ENCODE measurements at regions not wholly inside any gene's neighbourhood (a gene's known extent, or its start where the extent isn't known, plus 50 kb on each side); places are given as distances from the start of the nearest gene placed in this dataset.
"Not testable (repeated sequence)": the region's sequence is repeated elsewhere in the genome, so short reads cannot be mapped to it uniquely, and the experiment has no call there.

DNA sequence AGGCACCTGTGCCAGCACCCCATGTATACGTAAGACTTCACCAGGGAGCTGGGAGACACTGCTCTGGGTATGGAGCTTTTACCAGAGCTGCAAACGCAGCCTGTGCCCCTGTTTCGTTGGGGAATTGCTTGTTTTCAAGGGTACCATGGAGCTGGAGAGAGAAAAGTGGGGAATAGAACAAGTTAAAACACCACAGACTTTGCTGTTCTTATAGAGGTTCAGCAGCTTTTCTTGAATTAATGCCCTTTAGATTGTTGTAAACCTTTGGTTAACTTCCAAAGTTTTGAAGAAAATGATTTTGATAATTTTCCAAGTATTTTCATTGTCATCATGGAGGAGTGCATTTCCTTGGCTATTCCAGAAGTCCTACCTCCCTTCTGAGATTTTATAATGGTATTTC lies 131.7 kb downstream of the KBTBD2 start:
- H3K4me1 ChIP-seq (ENCODE audit: control insufficient read depth in 1 of 2, insufficient read depth in 2 of 2, low read depth in 1 of 2, low read length in 1 of 2); DNase-seq; H2AFZ ChIP-seq (ENCODE audit: low read depth); H3K27ac ChIP-seq (ENCODE audit: low read depth in 2 of 2, low read length in 1 of 2); POLR2A ChIA-PET; H3F3A ChIP-seq (replicated peaks; ENCODE audit: insufficient read depth); H3K9me3 ChIP-seq; H3K4me3 ChIP-seq (ENCODE audit: low read depth in 2 of 2, low read length in 1 of 2); H3K27me3 ChIP-seq (ENCODE audit: insufficient read depth); H4K20me1 ChIP-seq (ENCODE audit: insufficient read depth); H3K9me2 ChIP-seq; H3K36me3 ChIP-seq (replicated peaks in 1 of 2; ENCODE audit: control insufficient read depth in 1 of 2, insufficient read depth in 2 of 2, low read length in 1 of 2); H3K9ac ChIP-seq; H3K79me2 ChIP-seq (ENCODE audit: insufficient read depth); H3K4me2 ChIP-seq: not testable (repeated sequence)
- WGBS (ENCODE audit: low lambda C conversion rate) = 88% methylated on average over 3 of the region's 3 CpGs
- CTCF ChIA-PET = interaction anchor here (1.0 kb wide), 1 partner anchor 348 kb away, joined by 5 read pairs; no protein-coding TSS in a partner anchor

GRCh38 chr7:32753872-32754271 lies 137.7 kb downstream of the KBTBD2 start:
- 95% methylated on average over 18 of the region's 29 CpGs for WGBS (ENCODE audit: low lambda C conversion rate)
- H3K36me3 ChIP-seq (replicated peaks in 1 of 2; ENCODE audit: control insufficient read depth in 1 of 2, insufficient read depth in 2 of 2, low read length in 1 of 2); H2AFZ ChIP-seq (ENCODE audit: low read depth); H4K20me1 ChIP-seq (ENCODE audit: insufficient read depth); H3F3A ChIP-seq (replicated peaks; ENCODE audit: insufficient read depth); H3K9me2 ChIP-seq; CTCF ChIA-PET; H3K27ac ChIP-seq (ENCODE audit: low read depth in 2 of 2, low read length in 1 of 2); H3K4me2 ChIP-seq; POLR2A ChIA-PET; H3K27me3 ChIP-seq (ENCODE audit: insufficient read depth); H3K9ac ChIP-seq; H3K9me3 ChIP-seq; H3K4me3 ChIP-seq (ENCODE audit: low read depth in 2 of 2, low read length in 1 of 2); DNase-seq; H3K4me1 ChIP-seq (ENCODE audit: control insufficient read depth in 1 of 2, insufficient read depth in 2 of 2, low read depth in 1 of 2, low read length in 1 of 2): not testable (repeated sequence)
- peaks cover 13% of the 10 kb centered on the region; the same call in 1 of the 2 replicates for H3K79me2 ChIP-seq (ENCODE audit: insufficient read depth)

DNA sequence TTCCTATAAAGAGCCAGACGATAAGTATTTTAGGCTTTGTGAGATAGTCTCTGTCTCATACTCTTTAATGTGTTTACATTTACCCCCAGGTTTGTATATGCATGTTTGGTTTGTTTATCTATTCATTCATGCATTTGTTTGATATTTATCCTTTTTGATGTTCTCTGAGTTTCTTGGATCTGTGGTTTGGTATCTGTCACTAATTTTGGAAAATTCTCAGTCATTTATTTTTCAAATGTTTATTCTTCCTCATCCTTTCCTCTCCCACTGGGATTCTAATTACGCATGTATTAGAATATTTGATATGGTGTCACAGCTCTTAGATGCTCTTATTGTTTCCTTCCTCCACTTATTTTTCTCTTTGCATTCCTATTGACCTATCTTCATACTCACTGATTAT lies 143.2 kb downstream of the KBTBD2 start:
- H4K20me1 ChIP-seq (ENCODE audit: insufficient read depth); H3F3A ChIP-seq (replicated peaks; ENCODE audit: insufficient read depth); H3K36me3 ChIP-seq (replicated peaks in 1 of 2; ENCODE audit: control insufficient read depth in 1 of 2, insufficient read depth in 2 of 2, low read length in 1 of 2); H3K4me2 ChIP-seq; H3K27me3 ChIP-seq (ENCODE audit: insufficient read depth); H3K4me3 ChIP-seq (ENCODE audit: low read depth in 2 of 2, low read length in 1 of 2); POLR2A ChIA-PET; H3K4me1 ChIP-seq (ENCODE audit: control insufficient read depth in 1 of 2, insufficient read depth in 2 of 2, low read depth in 1 of 2, low read length in 1 of 2); H3K9me2 ChIP-seq; H3K27ac ChIP-seq (ENCODE audit: low read depth in 2 of 2, low read length in 1 of 2); H2AFZ ChIP-seq (ENCODE audit: low read depth); H3K9ac ChIP-seq; H3K9me3 ChIP-seq; DNase-seq: not testable (repeated sequence)
- WGBS (ENCODE audit: low lambda C conversion rate) = 93% methylated on average over 2 of the region's 2 CpGs
- H3K79me2 ChIP-seq (ENCODE audit: insufficient read depth) = peaks cover 17% of the 10 kb centered on the region; the same call in 1 of the 2 replicates
- CTCF ChIA-PET = interaction anchor here (1.5 kb wide), 1 partner anchor 16 kb away, joined by 4 read pairs; no protein-coding TSS in a partner anchor

DNA sequence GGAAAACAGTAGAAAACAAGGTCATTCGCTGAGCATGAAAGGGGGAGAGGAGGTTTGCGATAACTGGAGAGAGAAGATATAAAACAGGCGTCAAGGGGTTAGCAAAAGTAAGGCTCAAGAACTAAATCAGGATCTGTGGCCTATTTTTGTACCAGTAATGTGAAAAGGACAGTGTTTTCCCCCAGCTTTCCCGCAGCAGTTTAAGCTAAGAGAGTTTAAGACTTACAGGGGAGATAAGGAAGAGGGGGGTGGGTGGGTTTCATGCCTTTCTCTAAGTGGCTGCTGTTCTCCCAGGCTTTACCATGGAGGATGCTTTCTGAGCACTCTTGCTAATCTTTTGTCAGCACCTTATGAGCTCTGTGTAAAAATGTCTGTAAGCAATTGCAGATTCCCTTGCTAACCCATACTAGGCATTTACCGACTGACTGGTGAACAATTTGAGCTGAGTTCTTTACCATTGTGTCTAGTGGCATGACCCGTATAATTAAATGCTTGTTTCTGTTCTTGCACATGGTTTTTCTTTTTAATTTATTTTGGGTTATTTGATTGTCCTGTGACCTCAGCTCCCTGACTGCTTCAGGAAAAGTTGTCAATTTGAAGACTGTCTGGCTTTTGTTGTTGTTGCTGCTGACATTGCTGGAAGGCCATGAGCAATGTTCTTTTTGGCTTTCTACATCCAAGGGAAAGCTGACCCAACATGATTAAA lies 144.0 kb downstream of the KBTBD2 start:
- DNase-seq = peak; percentile 30
- WGBS (ENCODE audit: low lambda C conversion rate) = 53% methylated on average over 6 of the region's 6 CpGs
- H3K9ac ChIP-seq; POLR2A ChIA-PET; H3K4me2 ChIP-seq; H3F3A ChIP-seq (replicated peaks; ENCODE audit: insufficient read depth); H3K9me3 ChIP-seq; H3K4me3 ChIP-seq (ENCODE audit: low read depth in 2 of 2, low read length in 1 of 2); H3K9me2 ChIP-seq; H3K27me3 ChIP-seq (ENCODE audit: insufficient read depth); H4K20me1 ChIP-seq (ENCODE audit: insufficient read depth); H2AFZ ChIP-seq (ENCODE audit: low read depth); H3K4me1 ChIP-seq (ENCODE audit: control insufficient read depth in 1 of 2, insufficient read depth in 2 of 2, low read depth in 1 of 2, low read length in 1 of 2); H3K36me3 ChIP-seq (replicated peaks in 1 of 2; ENCODE audit: control insufficient read depth in 1 of 2, insufficient read depth in 2 of 2, low read length in 1 of 2); H3K27ac ChIP-seq (ENCODE audit: low read depth in 2 of 2, low read length in 1 of 2): not testable (repeated sequence)
- H3K79me2 ChIP-seq (ENCODE audit: insufficient read depth) = peaks cover 23% of the 10 kb centered on the region
- CTCF ChIA-PET = interaction anchor here (1.5 kb wide), 1 partner anchor 17 kb away, joined by 4 read pairs; no protein-coding TSS in a partner anchor

DNA sequence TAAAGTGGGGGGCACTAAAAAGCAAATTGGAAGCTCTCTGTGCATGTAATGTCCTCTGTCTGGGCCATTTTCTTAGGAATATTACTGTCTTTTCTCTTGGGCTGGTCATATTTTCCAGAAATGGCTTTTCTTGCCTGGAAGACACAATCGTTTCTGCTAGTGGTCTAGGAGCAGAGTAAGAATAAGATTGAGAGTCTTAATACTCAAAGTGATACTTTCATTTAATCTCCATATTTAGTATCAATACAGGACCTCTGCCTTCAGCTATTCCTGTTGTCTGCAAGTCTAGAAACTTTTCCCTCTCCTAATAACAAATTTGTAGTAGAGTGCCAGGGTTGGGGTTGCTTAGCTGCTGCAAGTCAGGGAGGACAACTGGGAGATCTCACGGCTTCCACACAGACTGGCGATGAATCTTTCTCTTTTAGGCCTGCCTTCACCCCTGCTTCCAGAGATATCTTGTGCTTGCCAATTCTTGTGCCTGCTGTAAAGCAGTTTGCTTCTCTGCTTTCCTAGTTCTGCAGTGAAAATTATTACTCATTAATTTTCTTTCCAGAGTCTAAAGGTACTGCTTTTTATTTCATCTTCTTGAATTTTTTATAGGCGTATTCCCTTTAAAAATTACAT lies 149.6 kb downstream of the KBTBD2 start:
- H3F3A ChIP-seq (replicated peaks; ENCODE audit: insufficient read depth); H3K9me2 ChIP-seq; H3K36me3 ChIP-seq (replicated peaks in 1 of 2; ENCODE audit: control insufficient read depth in 1 of 2, insufficient read depth in 2 of 2, low read length in 1 of 2); H3K9ac ChIP-seq; H3K4me1 ChIP-seq (ENCODE audit: control insufficient read depth in 1 of 2, insufficient read depth in 2 of 2, low read depth in 1 of 2, low read length in 1 of 2); H3K27me3 ChIP-seq (ENCODE audit: insufficient read depth); POLR2A ChIA-PET; H3K27ac ChIP-seq (ENCODE audit: low read depth in 2 of 2, low read length in 1 of 2); H3K9me3 ChIP-seq; DNase-seq; H4K20me1 ChIP-seq (ENCODE audit: insufficient read depth); H2AFZ ChIP-seq (ENCODE audit: low read depth); H3K4me2 ChIP-seq; CTCF ChIA-PET; H3K4me3 ChIP-seq (ENCODE audit: low read depth in 2 of 2, low read length in 1 of 2): not testable (repeated sequence)
- 89% methylated on average over 4 of the region's 4 CpGs for WGBS (ENCODE audit: low lambda C conversion rate)
- peaks cover 24% of the 10 kb centered on the region for H3K79me2 ChIP-seq (ENCODE audit: insufficient read depth)

DNA sequence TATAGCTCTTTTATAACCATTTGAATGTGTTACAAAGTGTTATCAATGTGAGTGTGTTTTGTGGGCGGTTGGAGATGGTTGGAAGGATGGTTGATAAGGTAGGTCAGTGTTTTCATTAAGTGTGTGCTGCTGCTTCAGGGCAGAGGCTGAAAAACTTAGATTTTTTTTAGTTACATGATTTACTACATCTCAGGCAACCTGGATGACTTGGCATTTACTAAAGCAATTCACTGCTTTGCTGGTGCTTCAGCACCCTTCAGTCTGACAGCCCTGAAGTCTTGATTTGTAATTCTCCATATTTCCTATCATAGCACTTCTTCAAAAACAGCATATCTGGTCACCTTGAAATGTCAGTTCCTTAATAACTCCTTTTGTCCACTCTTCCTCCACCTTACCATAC lies 151.8 kb downstream of the KBTBD2 start:
- H3F3A ChIP-seq (replicated peaks; ENCODE audit: insufficient read depth); H3K27ac ChIP-seq (ENCODE audit: low read depth in 2 of 2, low read length in 1 of 2); H3K9ac ChIP-seq; H3K36me3 ChIP-seq (replicated peaks in 1 of 2; ENCODE audit: control insufficient read depth in 1 of 2, insufficient read depth in 2 of 2, low read length in 1 of 2); H2AFZ ChIP-seq (ENCODE audit: low read depth); H3K9me2 ChIP-seq; H3K9me3 ChIP-seq; POLR2A ChIA-PET; DNase-seq; H3K4me1 ChIP-seq (ENCODE audit: control insufficient read depth in 1 of 2, insufficient read depth in 2 of 2, low read depth in 1 of 2, low read length in 1 of 2); H3K27me3 ChIP-seq (ENCODE audit: insufficient read depth); H3K4me2 ChIP-seq; H4K20me1 ChIP-seq (ENCODE audit: insufficient read depth); H3K4me3 ChIP-seq (ENCODE audit: low read depth in 2 of 2, low read length in 1 of 2); CTCF ChIA-PET: not testable (repeated sequence)
- 96% methylated on average over 1 of the region's 1 CpG for WGBS (ENCODE audit: low lambda C conversion rate)
- peaks cover 35% of the 10 kb centered on the region for H3K79me2 ChIP-seq (ENCODE audit: insufficient read depth)
